ENCODE measurements at regions not wholly inside any gene's neighbourhood (a gene's known extent, or its start where the extent isn't known, plus 50 kb on each side); places are given as distances from the start of the nearest gene placed in this dataset.

DNA sequence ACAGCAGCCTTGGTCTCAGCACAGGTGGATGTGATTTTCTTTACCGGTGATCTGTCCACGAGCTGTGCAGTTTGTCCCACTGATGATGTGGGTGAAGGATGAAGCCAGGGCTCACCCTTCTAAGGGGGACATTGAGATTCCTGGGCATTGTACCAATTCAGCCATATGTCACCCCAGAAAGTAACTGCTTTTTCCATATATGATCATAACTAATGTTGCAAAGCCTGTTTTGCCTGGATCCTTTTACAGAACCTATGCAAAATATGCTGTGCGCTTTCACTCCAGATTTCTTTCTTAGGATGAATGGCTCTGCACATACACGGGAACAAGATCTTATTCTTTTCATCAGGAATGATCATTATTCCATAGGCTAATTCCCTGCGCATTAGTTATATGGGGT is 96.9 kb upstream of the POU3F3 start:
- WGBS (ENCODE audit: low lambda C conversion rate): 50% methylated on average over 4 of the region's 5 CpGs
- no peaks in the 10 kb centered on the region for H4K20me1 ChIP-seq (ENCODE audit: insufficient read depth)
- no peaks in the 10 kb centered on the region for H3K36me3 ChIP-seq (replicated peaks in 1 of 2; ENCODE audit: control insufficient read depth in 1 of 2, insufficient read depth in 2 of 2, low read length in 1 of 2)
- no peak overlapping the region for H3K4me2 ChIP-seq
- H3F3A ChIP-seq (replicated peaks; ENCODE audit: insufficient read depth): no peaks in the 10 kb centered on the region
- ChIA-PET POLR2A (interaction anchor here (0.5 kb wide), 1 partner anchor 120 kb away, joined by 3 read pairs; no protein-coding TSS in a partner anchor), CTCF (no interaction called here)
- H2AFZ ChIP-seq (ENCODE audit: low read depth): no peak overlapping the region
- H3K27ac ChIP-seq (ENCODE audit: low read depth in 2 of 2, low read length in 1 of 2): no peak overlapping the region
- no peaks in the 10 kb centered on the region; a peak in 1 of 4 replicates for H3K4me1 ChIP-seq (ENCODE audit: control insufficient read depth in 1 of 2, insufficient read depth in 2 of 2, low read depth in 1 of 2, low read length in 1 of 2)
- H3K9me3 ChIP-seq: no peaks in the 10 kb centered on the region
- no peaks in the 10 kb centered on the region for H3K9me2 ChIP-seq
- TF ChIP-seq POLR2AphosphoS5 (IDR thresholded peaks at IDR 0.05; ENCODE audit: low read depth, low read length): no peak
- no peak for TF ChIP-seq TEAD4 (IDR thresholded peaks at IDR 0.05; ENCODE audit: borderline replicate concordance, insufficient read depth)
- TF ChIP-seq FOXJ3 (CRISPR knock-in tag; IDR thresholded peaks at IDR 0.05): no peak
- TF ChIP-seq GATA2 (CRISPR knock-in tag; IDR thresholded peaks at IDR 0.05): no peak
- no peak for TF ChIP-seq MXI1 (IDR thresholded peaks at IDR 0.05; ENCODE audit: low read depth, low read length)
- TF ChIP-seq, protein P1, sequence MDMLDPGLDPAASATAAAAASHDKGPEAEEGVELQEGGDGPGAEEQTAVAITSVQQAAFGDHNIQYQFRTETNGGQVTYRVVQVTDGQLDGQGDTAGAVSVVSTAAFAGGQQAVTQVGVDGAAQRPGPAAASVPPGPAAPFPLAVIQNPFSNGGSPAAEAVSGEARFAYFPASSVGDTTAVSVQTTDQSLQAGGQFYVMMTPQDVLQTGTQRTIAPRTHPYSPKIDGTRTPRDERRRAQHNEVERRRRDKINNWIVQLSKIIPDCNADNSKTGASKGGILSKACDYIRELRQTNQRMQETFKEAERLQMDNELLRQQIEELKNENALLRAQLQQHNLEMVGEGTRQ (IDR thresholded peaks at IDR 0.05; ENCODE audit: borderline replicate concordance, low read depth, low read length): no peak
- no peak for TF ChIP-seq EP300 (IDR thresholded peaks at IDR 0.05; ENCODE audit: borderline replicate concordance in 1 of 2, low read depth in 1 of 2, low read length in 1 of 2)
- TF ChIP-seq RFX5 (IDR thresholded peaks at IDR 0.05; ENCODE audit: low read length): no peak
- no peak for TF ChIP-seq RXRA (IDR thresholded peaks at IDR 0.05; ENCODE audit: borderline replicate concordance, low read depth)
- TF ChIP-seq ELF1 (IDR thresholded peaks at IDR 0.05): no peak
- TF ChIP-seq FOXM1 (IDR thresholded peaks at IDR 0.05; ENCODE audit: low read depth): no peak
- TF ChIP-seq, protein P2, sequence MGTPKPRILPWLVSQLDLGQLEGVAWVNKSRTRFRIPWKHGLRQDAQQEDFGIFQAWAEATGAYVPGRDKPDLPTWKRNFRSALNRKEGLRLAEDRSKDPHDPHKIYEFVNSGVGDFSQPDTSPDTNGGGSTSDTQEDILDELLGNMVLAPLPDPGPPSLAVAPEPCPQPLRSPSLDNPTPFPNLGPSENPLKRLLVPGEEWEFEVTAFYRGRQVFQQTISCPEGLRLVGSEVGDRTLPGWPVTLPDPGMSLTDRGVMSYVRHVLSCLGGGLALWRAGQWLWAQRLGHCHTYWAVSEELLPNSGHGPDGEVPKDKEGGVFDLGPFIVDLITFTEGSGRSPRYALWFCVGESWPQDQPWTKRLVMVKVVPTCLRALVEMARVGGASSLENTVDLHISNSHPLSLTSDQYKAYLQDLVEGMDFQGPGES (IDR thresholded peaks at IDR 0.05; ENCODE audit: low read depth, low read length): no peak
- TF ChIP-seq EZH2phosphoT487 (IDR thresholded peaks at IDR 0.05; ENCODE audit: borderline replicate concordance, low read depth): no peak
- TF ChIP-seq NFIC (IDR thresholded peaks at IDR 0.05; ENCODE audit: borderline replicate concordance): no peak
- no peaks in the 10 kb centered on the region for H3K27me3 ChIP-seq (ENCODE audit: insufficient read depth)
- no peak overlapping the region for H3K9ac ChIP-seq
- H3K79me2 ChIP-seq (ENCODE audit: insufficient read depth): no peaks in the 10 kb centered on the region
- no peak overlapping the region for H3K4me3 ChIP-seq (ENCODE audit: low read depth in 2 of 2, low read length in 1 of 2)
- no peak for DNase-seq

DNA sequence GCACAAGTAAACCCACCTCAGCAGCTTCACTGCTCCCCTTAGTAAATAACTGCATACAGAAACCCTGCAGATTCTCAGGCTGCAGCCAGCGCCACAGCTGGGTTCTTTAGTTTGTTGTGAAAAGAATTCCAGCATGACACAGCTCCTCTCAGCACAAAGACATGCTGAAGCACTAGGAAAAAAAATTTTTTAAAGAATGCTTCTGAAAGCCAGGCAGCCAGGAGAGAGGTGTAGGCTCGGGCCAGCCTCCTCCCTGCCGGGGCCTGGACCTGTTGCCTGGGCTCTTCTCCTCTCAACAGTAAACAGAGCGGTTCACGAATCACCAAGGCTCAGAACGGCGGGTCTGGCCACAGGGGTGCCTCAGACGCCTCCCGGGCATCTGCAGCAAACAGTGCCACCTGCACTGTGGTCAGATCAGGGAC is 95.7 kb upstream of the POU3F3 start:
- H2AFZ ChIP-seq (ENCODE audit: low read depth): no peak overlapping the region
- WGBS (ENCODE audit: low lambda C conversion rate): 33% methylated on average over 1 of the region's 9 CpGs
- no peak overlapping the region for H3K27ac ChIP-seq (ENCODE audit: low read depth in 2 of 2, low read length in 1 of 2)
- no peaks in the 10 kb centered on the region for H3K27me3 ChIP-seq (ENCODE audit: insufficient read depth)
- CTCF ChIA-PET: interaction anchor here (1.1 kb wide), 1 partner anchor 24 kb away, joined by 3 read pairs; no protein-coding TSS in a partner anchor
- H3K4me2 ChIP-seq: no peak overlapping the region
- H3K9me3 ChIP-seq: no peaks in the 10 kb centered on the region
- H3K79me2 ChIP-seq (ENCODE audit: insufficient read depth): no peaks in the 10 kb centered on the region
- no peaks in the 10 kb centered on the region for H3F3A ChIP-seq (replicated peaks; ENCODE audit: insufficient read depth)
- H4K20me1 ChIP-seq (ENCODE audit: insufficient read depth): no peaks in the 10 kb centered on the region
- no peak overlapping the region for H3K9ac ChIP-seq
- H3K36me3 ChIP-seq (replicated peaks in 1 of 2; ENCODE audit: control insufficient read depth in 1 of 2, insufficient read depth in 2 of 2, low read length in 1 of 2): no peaks in the 10 kb centered on the region
- TF ChIP-seq EP300 (IDR thresholded peaks at IDR 0.05; ENCODE audit: borderline replicate concordance in 1 of 2, low read depth in 1 of 2, low read length in 1 of 2) (no peak), YY1 (IDR thresholded peaks at IDR 0.05; ENCODE audit: low read depth) (no peak), FOSL2 (IDR thresholded peaks at IDR 0.05; ENCODE audit: borderline replicate concordance, low read depth) (no peak), RCOR1 (IDR thresholded peaks at IDR 0.05; ENCODE audit: low read length) (no peak), TEAD4 (IDR thresholded peaks at IDR 0.05; ENCODE audit: borderline replicate concordance, insufficient read depth) (no peak), TCF12 (IDR thresholded peaks at IDR 0.05) (no peak), MXI1 (IDR thresholded peaks at IDR 0.05; ENCODE audit: low read depth, low read length) (no peak), MEF2A (IDR thresholded peaks at IDR 0.05; ENCODE audit: borderline replicate concordance, low read depth) (no peak)
- TF ChIP-seq, protein P3, sequence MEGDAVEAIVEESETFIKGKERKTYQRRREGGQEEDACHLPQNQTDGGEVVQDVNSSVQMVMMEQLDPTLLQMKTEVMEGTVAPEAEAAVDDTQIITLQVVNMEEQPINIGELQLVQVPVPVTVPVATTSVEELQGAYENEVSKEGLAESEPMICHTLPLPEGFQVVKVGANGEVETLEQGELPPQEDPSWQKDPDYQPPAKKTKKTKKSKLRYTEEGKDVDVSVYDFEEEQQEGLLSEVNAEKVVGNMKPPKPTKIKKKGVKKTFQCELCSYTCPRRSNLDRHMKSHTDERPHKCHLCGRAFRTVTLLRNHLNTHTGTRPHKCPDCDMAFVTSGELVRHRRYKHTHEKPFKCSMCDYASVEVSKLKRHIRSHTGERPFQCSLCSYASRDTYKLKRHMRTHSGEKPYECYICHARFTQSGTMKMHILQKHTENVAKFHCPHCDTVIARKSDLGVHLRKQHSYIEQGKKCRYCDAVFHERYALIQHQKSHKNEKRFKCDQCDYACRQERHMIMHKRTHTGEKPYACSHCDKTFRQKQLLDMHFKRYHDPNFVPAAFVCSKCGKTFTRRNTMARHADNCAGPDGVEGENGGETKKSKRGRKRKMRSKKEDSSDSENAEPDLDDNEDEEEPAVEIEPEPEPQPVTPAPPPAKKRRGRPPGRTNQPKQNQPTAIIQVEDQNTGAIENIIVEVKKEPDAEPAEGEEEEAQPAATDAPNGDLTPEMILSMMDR (IDR thresholded peaks at IDR 0.05): no peak
- TF ChIP-seq, protein P4, sequence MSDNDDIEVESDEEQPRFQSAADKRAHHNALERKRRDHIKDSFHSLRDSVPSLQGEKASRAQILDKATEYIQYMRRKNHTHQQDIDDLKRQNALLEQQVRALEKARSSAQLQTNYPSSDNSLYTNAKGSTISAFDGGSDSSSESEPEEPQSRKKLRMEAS (IDR thresholded peaks at IDR 0.05; ENCODE audit: low read depth): no peak
- TF ChIP-seq, protein P1 (IDR thresholded peaks at IDR 0.05; ENCODE audit: borderline replicate concordance, low read depth, low read length): no peak
- no peaks in the 10 kb centered on the region for H3K9me2 ChIP-seq
- no peak overlapping the region for H3K4me3 ChIP-seq (ENCODE audit: low read depth in 2 of 2, low read length in 1 of 2)
- POLR2A ChIA-PET: no interaction called here
- DNase-seq: no peak
- H3K4me1 ChIP-seq (ENCODE audit: control insufficient read depth in 1 of 2, insufficient read depth in 2 of 2, low read depth in 1 of 2, low read length in 1 of 2): no peaks in the 10 kb centered on the region; a peak in 1 of 4 replicates
